ENCODE measurements at regions not wholly inside any gene's neighbourhood (a gene's known extent, or its start where the extent isn't known, plus 50 kb on each side); places are given as distances from the start of the nearest gene placed in this dataset.

GRCh38 chr13:102928941-102929675, 83.3 kb downstream of the ERCC5 start:
- TF ChIP-seq CTCF (IDR thresholded peaks at IDR 0.05; ENCODE audit: low read depth, low read length) (no peak), MAX (IDR thresholded peaks at IDR 0.05; ENCODE audit: low read depth, low read length) (no peak), POLR2A (IDR thresholded peaks at IDR 0.05; ENCODE audit: extremely low read depth, insufficient read length) (no peak), MYC (IDR thresholded peaks at IDR 0.05; ENCODE audit: low read depth, low read length) (no peak)

All from NB4 (cell line).